Body of pancreas (tissue), 4 donors: ENCODE measurements at regions not wholly inside any gene's neighbourhood (a gene's known extent, or its start where the extent isn't known, plus 50 kb on each side); places are given as distances from the start of the nearest gene placed in this dataset.

Experiments used
- CTCF ChIP-seq, 7 experiments: fragments of 450-650 bp in 4 of 7; fragments of 200-600 bp in 3 of 7; sonication (generic) in 3 of 7; IDR thresholded peaks; one replicate each; pipeline ENCODE4 v1.5.1; 2016 to 2019; ENCODE audit warnings: antibody characterized with exemption in 7 of 7
- POLR2A ChIP-seq, 3 donors: fragments of 450-650 bp; IDR thresholded peaks; one replicate each; pipeline ENCODE4 v1.6.1; 2016; ENCODE audit warnings: antibody characterized with exemption in 3 of 3, mild to moderate bottlenecking in 2 of 3

GRCh38 chr20:6921717-6922386, 154.4 kb downstream of the BMP2 start:
- TF ChIP-seq CTCF (IDR thresholded peaks at IDR 0.05), result no peak
- no peak for TF ChIP-seq POLR2A (IDR thresholded peaks at IDR 0.05)
